AG09309 (cell line): ENCODE measurements at regions not wholly inside any gene's neighbourhood (a gene's known extent, or its start where the extent isn't known, plus 50 kb on each side); places are given as distances from the start of the nearest gene placed in this dataset.
"Not testable (repeated sequence)": the region's sequence is repeated elsewhere in the genome, so short reads cannot be mapped to it uniquely, and the experiment has no call there.

Source experiments
- DNase-seq: peaks from one replicate; pipeline ENCODE4 v3.0.0-alpha.2; 2010; ENCODE audit warnings: low read depth
- H3K4me3 ChIP-seq: 2 replicates; pipeline ENCODE4 v1.5.1; 2011; ENCODE audit warnings: mild to moderate bottlenecking, low read depth, low read length, moderate library complexity; ENCODE audit not compliant: control insufficient read depth
- TF ChIP-seq, protein P1 (sequence below): IDR thresholded peaks from 2 replicates; pipeline ENCODE4 v1.5.1; 2011; ENCODE audit warnings: mild to moderate bottlenecking, low read depth, low read length, inconsistent platforms; ENCODE audit not compliant: insufficient read depth, control insufficient read depth; ENCODE audit errors: missing control alignments

DNA sequence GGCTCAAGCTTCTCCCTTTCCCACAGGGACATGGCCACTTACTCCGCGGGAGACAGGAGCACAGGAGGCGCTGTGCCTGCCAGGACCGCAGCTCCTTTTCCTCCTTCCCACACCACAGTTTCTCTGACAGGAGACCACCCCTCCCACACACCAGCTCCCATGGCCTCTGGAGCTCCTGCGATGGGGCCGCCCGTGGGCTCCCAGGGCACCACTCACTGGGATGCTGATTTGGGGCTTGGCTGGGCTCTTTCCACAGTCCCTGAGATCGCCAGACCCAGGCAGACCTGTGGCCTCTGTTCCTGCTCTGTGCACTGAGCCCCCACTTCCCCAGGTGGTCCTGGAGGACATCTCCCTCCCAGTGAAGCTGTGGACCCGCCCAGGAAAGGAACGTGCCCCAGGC is 226.9 kb upstream of the SHH start:
- TF ChIP-seq, protein P1, sequence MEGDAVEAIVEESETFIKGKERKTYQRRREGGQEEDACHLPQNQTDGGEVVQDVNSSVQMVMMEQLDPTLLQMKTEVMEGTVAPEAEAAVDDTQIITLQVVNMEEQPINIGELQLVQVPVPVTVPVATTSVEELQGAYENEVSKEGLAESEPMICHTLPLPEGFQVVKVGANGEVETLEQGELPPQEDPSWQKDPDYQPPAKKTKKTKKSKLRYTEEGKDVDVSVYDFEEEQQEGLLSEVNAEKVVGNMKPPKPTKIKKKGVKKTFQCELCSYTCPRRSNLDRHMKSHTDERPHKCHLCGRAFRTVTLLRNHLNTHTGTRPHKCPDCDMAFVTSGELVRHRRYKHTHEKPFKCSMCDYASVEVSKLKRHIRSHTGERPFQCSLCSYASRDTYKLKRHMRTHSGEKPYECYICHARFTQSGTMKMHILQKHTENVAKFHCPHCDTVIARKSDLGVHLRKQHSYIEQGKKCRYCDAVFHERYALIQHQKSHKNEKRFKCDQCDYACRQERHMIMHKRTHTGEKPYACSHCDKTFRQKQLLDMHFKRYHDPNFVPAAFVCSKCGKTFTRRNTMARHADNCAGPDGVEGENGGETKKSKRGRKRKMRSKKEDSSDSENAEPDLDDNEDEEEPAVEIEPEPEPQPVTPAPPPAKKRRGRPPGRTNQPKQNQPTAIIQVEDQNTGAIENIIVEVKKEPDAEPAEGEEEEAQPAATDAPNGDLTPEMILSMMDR = no peak
- no peak overlapping the region for H3K4me3 ChIP-seq
- no peak for DNase-seq

GRCh38 chr7:156038345-156038744 is 226.1 kb upstream of the SHH start:
- no peak overlapping the region for H3K4me3 ChIP-seq
- no peak for DNase-seq
- TF ChIP-seq, protein P1 = no peak

DNA sequence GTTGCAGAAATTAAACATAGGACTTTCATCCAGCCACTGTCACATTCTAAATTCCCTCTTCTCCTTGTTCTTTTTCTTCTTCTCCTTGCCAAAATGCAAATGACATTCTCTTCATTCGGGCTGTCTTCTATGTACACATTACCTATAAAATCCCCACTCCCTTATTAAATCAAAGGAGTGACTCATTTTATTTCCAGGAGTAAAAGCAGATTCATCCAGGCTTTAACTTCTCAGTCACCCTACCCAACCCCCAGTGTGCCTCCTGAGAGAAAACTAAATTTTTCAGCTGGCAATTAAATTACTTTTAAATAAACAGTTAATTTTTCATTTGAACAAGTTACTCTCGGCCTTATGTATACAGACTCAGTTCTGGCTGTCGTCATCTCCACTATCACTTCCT is 223.9 kb upstream of the SHH start:
- TF ChIP-seq, protein P1 = no peak
- H3K4me3 ChIP-seq = no peak overlapping the region
- no peak for DNase-seq

- not testable (repeated sequence) for DNase-seq, H3K4me3 ChIP-seq
Observed at GRCh38 chr7:156035387-156035786, 223.1 kb upstream of the SHH start.

GRCh38 chr7:156034397-156034796 is 222.1 kb upstream of the SHH start:
- no peak overlapping the region for H3K4me3 ChIP-seq
- DNase-seq = no peak
- TF ChIP-seq, protein P1 = no peak

DNA sequence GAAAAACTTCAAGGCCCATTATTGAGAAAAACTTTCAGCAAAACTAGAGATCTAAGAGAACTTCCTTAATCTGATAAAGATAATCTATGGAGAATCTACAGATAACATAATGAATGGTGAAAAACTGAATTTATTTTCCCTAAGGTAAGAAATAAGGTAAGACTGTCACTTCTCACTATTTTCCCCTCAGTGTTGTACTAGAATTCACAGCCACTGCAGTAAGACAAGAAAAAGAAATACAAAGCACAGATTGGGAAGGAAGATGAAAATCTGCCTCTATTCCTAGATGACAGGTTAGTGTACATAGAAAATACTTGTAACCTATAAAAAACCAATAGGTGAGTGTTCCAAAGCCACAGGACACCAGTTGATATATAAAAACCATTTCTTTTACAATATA is 220.7 kb upstream of the SHH start:
- no peak overlapping the region for H3K4me3 ChIP-seq
- no peak for DNase-seq
- TF ChIP-seq, protein P1 = no peak

DNA sequence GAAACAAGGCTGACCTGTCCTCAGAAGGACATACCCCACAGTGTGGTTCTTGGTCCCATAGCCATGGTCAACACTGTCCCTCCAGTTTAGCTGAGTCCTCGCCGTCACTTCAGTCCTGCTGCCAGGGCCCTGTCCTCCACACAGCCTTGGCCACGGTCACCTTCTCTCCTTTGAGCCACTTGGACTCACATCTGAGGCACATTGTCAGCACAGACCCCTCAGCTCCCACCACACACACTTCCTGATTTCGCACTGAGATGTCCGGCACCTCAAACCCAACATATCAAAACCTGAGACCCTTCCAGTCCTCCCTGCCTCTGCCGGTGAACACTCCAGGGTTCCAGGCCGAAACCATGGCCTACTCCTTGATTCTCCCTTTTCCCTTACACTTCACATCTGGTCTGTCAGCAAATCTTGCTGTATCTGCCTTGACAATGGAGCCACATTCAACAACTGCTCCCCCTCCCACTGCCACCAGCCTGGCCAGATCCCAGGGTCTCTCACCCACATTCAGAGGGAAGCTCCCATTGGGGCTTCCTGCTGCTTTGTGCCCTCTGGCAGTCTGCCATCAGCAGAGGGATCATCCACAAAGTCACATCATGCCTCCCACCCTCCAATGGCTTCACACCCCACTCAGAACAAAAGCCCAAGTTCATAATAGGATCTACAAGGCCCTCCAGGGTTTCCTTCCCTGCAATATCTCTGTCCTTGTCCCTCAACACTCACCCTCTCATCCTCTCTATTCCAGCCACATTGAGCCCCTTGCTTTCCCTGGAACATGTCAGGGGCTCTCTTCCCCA is 219.6 kb upstream of the SHH start:
- no peak overlapping the region for H3K4me3 ChIP-seq
- TF ChIP-seq, protein P1 = no peak
- DNase-seq = no peak
